ENCODE measurements at regions not wholly inside any gene's neighbourhood (a gene's known extent, or its start where the extent isn't known, plus 50 kb on each side); places are given as distances from the start of the nearest gene placed in this dataset.

GRCh38 chr4:22932326-22932725 lies 239.6 kb downstream of the GBA3 start:
- no peak for DNase-seq

DNA sequence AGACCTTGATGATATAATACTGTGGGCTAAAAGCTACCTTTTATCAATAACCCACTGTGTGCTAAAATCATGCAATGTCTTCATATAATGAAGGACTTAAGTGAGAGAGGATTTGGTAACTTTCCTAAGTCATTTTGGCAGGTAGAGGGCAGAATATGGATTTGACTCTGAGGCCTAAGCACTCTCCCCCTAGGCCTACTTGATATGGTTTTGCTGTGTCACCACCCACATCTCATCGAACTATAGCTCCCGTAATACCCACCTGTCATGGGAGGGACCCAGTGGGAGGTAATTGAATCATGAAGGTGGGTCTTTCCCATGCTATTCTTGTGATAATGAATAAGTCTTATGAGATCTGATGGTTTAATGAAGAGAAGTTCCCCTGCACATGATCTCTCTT lies 229.7 kb downstream of the GBA3 start:
- no peak for DNase-seq

DNA sequence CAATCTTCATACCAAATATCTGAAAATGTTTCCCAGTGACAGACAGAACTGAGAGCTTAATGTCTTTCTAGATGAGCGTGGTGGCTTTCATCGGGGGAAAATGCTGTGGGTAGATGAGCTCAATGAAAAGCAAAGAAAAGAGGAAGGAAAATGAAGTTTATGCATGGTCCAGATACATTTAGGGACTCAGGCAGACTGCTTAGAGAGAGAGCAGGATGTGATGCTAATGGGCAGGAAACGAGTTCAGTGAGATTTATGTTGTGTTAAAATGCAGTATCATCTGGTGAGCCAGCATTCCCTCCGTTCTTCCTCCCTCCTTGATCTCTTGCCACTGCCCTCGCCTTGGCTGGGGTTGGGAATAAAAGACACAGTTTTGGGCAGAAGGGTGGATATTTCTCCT lies 229.2 kb downstream of the GBA3 start:
- DNase-seq, result no peak

- DNase-seq, result no peak
Observed at GRCh38 chr4:22911285-22911684, 218.5 kb downstream of the GBA3 start.

GRCh38 chr4:22910200-22910599 lies 217.5 kb downstream of the GBA3 start:
- DNase-seq, result no peak

GRCh38 chr4:22906045-22906444 lies 213.3 kb downstream of the GBA3 start:
- DNase-seq, result no peak

GRCh38 chr4:22903913-22904312 lies 211.2 kb downstream of the GBA3 start:
- DNase-seq, result no peak

DNA sequence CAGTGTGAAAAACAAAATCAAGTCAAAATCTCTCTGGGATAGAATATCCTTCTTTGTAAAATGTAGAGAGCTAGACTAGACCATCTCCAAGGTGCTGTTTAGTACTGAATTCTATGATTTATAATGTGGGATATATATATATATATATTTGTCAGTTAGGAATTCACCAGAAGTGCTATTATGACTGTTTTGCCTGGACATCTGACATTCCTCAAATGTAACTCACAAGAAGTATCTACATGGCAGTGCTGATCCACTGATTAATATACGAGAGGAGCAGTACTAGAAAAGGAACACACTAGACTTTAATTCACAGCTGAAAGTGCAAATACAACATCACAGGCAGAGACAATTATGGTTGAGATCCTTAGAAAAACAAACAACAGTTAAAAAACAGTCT lies 208.9 kb downstream of the GBA3 start:
- no peak for DNase-seq

GRCh38 chr4:22900876-22901275 lies 208.1 kb downstream of the GBA3 start:
- peak; percentile 78 for DNase-seq

DNA sequence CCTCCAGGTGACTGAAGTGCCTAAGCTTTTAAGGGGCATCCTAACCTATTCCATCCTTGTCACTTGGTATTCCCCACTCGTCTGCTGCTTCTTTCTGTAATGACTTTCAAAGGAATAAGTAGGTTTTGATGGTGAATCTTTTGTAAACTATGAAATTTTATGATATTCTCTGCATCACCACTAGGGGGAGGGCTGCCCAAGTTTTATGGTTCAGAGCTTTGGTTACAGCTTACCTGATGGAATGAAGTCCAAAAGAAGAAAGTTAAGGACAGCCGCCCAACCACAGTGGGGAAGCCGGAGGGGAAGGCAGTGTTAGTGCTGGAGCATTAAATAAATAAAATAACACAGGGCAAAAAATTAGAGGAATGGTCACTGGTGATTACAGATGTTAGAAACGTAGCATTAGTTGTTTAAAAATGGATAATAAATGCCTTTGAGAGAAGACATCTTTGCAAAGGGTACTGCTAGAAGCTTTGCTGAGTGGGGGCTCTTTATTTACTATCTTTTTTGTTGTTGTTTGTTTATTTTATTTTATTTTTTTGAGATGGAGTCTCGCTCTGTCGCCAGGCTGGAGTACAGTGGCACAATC lies 204.9 kb downstream of the GBA3 start:
- peak; percentile 44 for DNase-seq

DNA sequence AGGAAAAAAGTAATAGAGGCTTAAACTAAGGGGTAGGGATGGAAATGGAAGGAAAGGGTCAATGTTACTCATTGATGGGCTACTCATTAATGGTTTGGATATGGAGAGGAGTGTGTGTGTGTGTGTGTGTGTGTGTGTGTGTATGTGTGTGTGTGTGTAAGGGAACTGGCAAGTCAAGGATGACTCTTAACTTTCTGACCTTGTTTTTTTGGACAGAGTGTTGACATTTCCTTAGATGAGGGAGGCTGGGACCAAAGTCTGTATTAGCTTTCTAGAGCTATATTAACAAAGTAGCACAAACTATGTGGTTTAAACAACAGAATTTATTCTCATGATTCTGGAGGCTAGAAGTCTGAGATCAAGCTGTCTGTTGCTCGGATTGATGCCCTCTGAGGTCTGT lies 202.7 kb downstream of the GBA3 start:
- DNase-seq, result no peak

- DNase-seq, result peak; percentile 24
Observed at GRCh38 chr4:22884157-22884556, 191.4 kb downstream of the GBA3 start.

- no peak for DNase-seq
Observed at GRCh38 chr4:22881411-22881810, 188.7 kb downstream of the GBA3 start.

- no peak for DNase-seq
Observed at GRCh38 chr4:22877486-22878052, 184.8 kb downstream of the GBA3 start.

DNA sequence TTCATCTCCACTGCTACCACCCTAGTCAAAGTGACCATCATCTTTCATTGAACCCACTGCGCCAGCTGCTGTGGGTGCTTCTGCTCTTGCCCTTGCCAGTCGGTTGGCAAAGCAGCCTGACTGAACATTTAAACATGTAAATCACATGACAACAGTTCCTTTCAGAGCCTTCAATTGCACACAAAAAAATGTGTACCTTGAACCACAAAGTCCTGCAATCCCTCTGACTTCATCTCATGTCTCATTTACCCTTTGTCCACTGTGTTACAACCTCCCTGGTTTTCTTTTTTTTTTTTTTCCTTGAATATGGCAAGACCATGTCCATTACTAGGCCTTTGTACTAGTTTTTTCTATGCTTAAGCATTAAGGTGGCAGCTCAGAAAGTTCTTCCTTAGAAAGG lies 183.5 kb downstream of the GBA3 start:
- DNase-seq, result no peak

- DNase-seq, result no peak
Observed at GRCh38 chr4:22875587-22876257, 183.0 kb downstream of the GBA3 start.

DNA sequence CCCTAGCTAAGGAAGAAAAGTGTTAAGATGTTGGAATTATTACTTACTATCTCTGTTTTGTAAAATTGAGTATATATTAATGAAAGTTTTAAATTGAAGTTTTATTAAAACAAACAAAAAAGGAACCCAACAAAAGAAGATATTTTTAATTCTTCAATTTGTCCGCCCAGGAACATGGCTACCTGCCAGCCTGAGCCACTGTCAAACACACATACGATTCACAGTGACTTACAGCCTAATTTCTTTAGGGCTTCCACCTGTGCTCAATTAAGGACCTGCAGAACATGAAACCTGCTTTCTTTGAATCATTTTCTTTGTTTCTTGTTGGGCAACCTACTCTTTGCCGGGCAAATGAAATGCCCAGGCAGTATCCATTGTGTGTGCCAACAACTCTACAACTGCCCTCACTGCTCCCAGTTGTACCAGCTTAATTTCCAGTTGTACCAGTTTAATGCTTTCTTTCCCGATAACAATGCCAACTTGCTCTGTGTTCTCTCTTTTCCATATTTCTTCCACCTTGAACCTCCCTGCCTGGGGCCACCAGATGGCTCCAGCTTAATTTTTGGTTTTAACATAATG lies 181.7 kb downstream of the GBA3 start:
- no peak for DNase-seq

DNA sequence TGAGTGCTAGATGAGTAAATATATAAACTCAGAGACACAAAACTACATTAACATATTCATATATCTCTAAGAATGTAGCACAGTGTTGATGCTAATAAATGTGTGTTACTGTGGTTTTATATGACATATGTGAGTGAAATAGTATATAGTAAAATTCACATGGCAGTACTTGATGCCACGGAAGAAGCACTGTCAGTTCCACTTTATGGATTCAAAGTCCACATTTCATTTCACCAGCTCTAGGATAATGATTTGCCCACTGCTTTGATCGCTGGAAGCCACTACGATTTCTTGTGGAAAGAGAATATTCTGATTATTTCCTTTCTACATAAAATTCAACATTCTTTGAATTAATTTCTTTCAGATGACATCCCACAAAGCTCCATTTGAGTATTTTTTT lies 181.2 kb downstream of the GBA3 start:
- DNase-seq, result no peak

- no peak for DNase-seq
Observed at GRCh38 chr4:22870847-22871449, 178.2 kb downstream of the GBA3 start.

- no peak for DNase-seq
Observed at GRCh38 chr4:22869235-22869634, 176.5 kb downstream of the GBA3 start.
